ENCODE measurements at regions not wholly inside any gene's neighbourhood (a gene's known extent, or its start where the extent isn't known, plus 50 kb on each side); places are given as distances from the start of the nearest gene placed in this dataset.

GRCh38 chr3:36258421-36258820, 121.9 kb upstream of the STAC start:
- no peak for DNase-seq (ENCODE audit: low read depth in 1 of 2, low spot score in 1 of 2)

DNA sequence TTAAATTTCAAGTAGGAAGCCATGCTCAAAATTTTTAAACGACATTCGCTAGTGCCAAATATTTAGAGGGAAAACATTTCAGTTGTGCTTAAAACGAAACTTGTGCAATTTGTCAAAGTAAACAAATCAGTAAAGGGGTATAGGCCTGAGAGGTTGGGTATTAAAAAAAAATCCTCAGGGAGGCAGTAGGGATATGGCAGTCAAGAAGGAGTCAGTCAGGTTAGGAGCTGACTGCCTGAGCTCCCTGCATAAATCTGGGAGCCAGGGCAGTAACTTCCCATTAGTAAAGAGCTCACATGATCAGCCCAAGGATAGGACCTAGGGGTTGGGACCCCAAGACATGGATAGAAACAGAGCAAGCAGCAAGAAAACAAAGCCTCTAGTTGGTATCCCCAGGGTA, 120.7 kb upstream of the STAC start:
- DNase-seq (ENCODE audit: low read depth in 1 of 2, low spot score in 1 of 2): no peak

DNA sequence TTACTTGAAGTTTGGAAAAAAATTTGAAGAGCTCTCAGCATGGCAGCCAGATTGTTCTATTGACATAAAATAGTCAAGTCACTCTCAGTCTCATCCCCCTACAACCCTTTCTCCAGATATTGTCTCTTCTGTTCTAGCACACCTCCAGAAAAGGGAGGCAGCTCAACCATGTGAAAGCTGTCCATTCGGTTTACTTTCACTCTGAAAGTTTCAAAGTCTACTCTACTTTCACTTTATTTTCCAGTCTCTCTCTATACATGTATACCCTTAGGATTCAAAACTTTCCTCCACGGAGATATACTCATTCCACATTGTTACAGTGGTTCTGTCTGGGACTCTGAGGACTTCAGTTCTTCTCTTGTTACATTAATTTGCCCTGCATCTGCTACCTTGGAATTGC, 111.0 kb upstream of the STAC start:
- DNase-seq (ENCODE audit: low read depth in 1 of 2, low spot score in 1 of 2): no peak

DNA sequence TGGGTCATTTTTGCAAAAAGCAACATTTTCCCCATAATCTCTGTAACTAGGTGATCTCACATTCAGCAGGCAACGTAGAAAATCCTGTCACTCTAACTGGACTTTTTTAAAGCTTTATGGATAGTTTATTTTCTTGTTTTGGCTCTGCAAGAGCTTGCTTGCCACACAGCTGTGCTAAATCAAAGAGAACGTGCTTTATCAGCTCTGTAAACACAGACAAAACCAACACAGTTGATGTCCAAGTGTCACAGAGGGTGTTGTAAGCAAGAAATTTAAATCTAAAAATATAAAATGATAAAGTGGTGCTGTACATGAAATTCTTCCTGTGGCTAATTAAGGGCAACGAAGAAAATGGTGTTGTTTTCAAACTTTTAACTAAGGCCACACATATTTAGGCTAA, 97.5 kb upstream of the STAC start:
- no peak for DNase-seq (ENCODE audit: low read depth in 1 of 2, low spot score in 1 of 2)

GRCh38 chr3:36295296-36295695, 85.0 kb upstream of the STAC start:
- DNase-seq (ENCODE audit: low read depth in 1 of 2, low spot score in 1 of 2): no peak

DNA sequence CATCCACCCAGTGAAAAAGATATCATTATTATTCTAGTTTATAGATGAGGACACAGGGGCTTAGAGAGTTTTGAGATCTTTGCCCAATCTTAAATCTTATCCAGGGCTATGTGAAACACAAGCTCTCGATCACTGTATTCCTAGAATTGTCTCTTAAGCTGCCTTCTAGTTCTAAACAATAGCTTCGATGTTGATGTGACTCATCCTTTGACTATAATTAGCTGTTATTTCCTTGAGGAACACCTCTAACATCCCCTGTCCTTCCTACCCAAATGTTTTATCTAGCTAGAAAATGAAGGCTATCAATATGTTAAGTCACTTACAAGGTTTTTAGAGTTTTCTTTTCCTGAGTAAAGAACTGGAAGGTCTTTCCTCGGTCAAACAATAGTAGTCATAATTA, 83.1 kb upstream of the STAC start:
- DNase-seq (ENCODE audit: low read depth in 1 of 2, low spot score in 1 of 2): no peak

DNA sequence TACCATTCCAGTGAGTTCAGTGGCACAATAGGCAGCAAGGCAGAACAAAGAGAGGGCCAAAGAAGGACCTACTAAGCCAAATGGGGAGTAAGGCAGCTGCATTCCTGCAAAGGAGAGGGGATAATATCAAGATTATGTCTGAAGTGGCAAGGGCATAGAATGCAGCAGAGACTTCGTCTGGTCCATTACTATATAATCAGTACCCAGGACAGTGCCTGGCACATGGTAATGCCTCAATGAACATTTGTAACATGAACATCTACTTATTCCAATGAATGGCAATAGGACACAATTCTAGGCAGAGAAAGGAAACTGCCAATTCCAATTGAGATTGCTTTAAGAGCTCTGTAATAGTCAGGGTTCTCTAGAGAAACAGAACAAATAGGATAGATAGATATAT, 82.1 kb upstream of the STAC start:
- DNase-seq (ENCODE audit: low read depth in 1 of 2, low spot score in 1 of 2): no peak

GRCh38 chr3:36302158-36302509, 78.2 kb upstream of the STAC start:
- DNase-seq (ENCODE audit: low read depth in 1 of 2, low spot score in 1 of 2): no peak

GRCh38 chr3:36302626-36303025, 77.7 kb upstream of the STAC start:
- no peak for DNase-seq (ENCODE audit: low read depth in 1 of 2, low spot score in 1 of 2)

- DNase-seq (ENCODE audit: low read depth in 1 of 2, low spot score in 1 of 2): no peak
Observed at GRCh38 chr3:36303286-36303685, 77.0 kb upstream of the STAC start.

DNA sequence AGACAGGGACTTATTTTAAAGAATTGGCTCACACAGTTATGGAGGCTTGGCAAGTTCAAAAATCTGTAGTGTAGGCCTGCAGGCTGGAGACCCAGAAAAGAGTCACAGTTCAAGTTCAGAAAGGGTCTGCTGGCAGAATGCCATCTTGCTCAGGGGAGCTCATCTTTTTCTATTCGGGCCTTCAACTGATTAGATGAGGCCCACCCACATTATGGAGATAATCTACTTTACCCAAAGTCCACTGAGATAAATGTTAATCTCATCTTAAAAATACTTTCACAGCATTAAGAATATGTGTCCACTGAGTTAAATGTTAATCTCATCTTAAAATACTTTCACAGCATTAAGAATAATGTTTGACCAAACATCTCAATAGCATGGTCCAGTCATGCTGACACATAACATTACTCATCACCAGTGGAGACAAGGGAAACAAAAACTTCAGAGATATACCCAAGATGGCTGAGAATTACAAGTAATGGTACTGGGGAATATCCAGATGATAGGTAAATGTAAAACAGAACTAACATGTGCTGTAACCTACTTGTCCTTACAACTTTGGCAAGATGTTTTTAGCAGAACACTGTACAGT, 74.3 kb upstream of the STAC start:
- no peak for DNase-seq (ENCODE audit: low read depth in 1 of 2, low spot score in 1 of 2)

DNA sequence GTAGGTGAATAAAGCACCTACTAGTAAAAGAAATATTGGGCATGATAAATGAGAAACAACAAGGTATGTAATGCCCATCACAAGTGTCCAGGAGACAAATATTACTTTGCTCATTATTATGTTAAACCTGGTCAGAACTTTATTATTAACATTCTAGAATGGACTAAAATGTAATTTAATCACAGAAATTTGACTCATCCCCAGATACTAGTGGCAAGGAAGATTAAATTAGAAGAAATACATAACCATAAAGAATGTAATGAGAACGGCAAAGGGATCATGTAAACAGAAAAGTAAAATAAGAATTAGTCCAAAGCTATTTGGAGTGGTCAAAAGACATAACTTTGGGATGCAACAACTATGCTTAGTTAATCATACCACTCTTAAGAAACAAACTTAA, 71.2 kb upstream of the STAC start:
- no peak for DNase-seq (ENCODE audit: low read depth in 1 of 2, low spot score in 1 of 2)

GRCh38 chr3:36312351-36312750, 68.0 kb upstream of the STAC start:
- no peak for DNase-seq (ENCODE audit: low read depth in 1 of 2, low spot score in 1 of 2)

- DNase-seq (ENCODE audit: low read depth in 1 of 2, low spot score in 1 of 2): no peak
Observed at GRCh38 chr3:36317915-36318314, 62.4 kb upstream of the STAC start.

- no peak for DNase-seq (ENCODE audit: low read depth in 1 of 2, low spot score in 1 of 2)
Observed at GRCh38 chr3:36318621-36319200, 61.6 kb upstream of the STAC start.

- DNase-seq (ENCODE audit: low read depth in 1 of 2, low spot score in 1 of 2): no peak
Observed at GRCh38 chr3:36319680-36320079, 60.6 kb upstream of the STAC start.
